GM19239 (cell line): ENCODE measurements at regions not wholly inside any gene's neighbourhood (a gene's known extent, or its start where the extent isn't known, plus 50 kb on each side); places are given as distances from the start of the nearest gene placed in this dataset.

Experiments
- DNase-seq: peaks from one replicate; pipeline ENCODE4 v3.0.0; 2011; ENCODE audit warnings: low spot score; ENCODE audit not compliant: insufficient read length
- FAIRE-seq: peaks from 2 replicates; lab custom pipeline; 2011; peaks lifted over from hg19 to GRCh38; lab: Jason Lieb, UNC

DNA sequence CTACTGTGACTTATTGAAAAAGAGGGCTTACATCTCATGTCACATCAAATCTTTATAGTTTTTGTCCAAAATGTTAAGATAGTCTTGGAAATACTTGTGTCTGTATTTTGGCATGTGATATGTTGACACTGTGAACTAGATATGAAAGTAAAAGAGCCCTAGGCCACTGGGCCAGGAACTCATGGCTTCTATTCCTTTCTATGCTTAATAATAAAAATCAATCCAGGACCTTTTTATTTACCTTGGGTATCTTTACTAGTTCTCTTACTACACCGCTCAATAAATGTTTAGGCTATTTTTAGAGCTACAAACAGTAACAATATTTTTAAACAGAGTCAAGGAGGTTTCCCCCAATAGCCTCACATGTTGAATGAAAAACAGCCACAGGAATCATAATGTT lies 348.6 kb upstream of the SLC24A2 start:
- FAIRE-seq, result no peak
- DNase-seq, result no peak

DNA sequence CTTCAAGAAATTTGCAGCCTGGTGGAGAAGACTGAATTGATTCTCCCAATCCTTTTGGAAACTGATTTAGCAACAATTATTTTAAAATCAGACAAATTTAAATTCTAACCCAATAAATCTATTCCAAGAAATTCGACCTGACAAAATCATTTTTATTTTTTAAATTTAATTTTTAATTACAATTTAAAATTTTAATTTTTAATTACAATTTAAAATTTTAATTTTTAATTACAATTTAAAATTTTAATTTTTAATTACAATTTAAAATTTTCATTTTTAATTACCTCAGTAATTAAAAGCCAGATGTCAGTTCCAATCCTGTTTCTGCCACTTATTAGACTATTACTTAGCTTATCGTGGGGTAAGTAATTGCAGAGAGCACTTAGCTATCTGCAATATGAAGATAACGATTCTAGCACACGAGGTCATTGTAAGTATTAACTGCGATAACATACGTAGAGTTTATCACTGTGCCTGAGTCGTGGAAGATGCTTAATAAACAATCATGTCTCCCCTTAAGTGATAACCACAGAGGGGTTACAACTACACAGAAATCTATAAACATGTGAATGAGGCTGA lies 346.4 kb upstream of the SLC24A2 start:
- FAIRE-seq (no peak), DNase-seq (no peak)

DNA sequence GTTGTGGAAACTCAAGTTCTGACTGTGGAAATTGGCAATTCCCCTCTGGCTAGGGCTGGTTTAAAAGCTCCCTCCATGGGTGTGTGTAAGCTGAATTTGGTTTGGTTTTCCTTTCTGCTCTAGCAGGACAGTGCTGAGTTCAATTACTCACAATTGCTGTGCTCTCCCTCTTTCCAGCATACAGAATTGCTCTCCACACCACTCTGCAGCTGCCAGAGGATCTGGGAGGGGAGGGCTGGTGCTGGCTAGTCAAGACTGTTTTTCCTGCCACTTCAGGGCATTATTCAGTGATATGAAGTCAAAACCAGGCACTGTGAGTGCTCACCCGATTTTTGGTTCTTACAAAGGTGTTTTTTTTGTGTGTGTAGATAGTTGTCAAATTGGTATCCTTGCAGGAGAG lies 336.9 kb upstream of the SLC24A2 start:
- DNase-seq, result no peak
- no peak for FAIRE-seq

DNA sequence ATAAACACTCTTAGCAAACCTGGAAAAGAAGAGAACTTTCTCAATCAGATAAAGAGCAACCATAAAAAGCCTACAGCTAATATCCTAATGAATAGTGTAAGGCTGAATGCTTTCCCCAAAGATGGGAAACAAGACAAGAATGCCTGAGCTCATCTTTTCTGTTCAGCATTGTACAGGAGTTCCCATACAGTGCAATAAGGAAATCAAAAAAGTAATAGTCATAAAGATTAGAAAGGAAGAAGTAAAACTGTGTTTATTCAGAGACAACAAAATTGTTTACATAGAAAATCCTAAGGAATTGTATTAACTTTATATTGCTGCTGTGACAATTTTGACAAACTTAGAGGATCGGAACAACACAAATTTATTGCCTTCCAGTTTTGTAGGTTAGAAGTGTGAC lies 330.7 kb upstream of the SLC24A2 start:
- DNase-seq (no peak), FAIRE-seq (peak; percentile 49)

DNA sequence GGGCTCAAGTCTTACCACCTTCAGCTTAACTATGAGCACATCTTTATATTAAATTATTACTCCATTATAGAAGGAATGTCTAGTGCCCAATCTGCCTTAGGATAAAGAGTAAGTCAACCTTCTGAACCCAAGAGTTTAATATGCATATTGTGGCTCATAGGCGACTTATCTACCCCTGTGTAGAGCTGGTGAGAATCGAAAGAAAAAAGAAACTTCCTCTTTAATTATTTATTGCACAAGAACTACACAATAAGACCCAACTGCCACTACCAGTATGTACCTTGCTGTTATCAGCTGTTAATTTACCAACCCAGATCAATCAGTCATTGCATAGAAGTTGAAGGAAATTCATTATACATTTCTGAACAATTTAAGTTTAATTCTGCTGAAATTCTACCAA lies 329.1 kb upstream of the SLC24A2 start:
- FAIRE-seq (no peak), DNase-seq (no peak)

DNA sequence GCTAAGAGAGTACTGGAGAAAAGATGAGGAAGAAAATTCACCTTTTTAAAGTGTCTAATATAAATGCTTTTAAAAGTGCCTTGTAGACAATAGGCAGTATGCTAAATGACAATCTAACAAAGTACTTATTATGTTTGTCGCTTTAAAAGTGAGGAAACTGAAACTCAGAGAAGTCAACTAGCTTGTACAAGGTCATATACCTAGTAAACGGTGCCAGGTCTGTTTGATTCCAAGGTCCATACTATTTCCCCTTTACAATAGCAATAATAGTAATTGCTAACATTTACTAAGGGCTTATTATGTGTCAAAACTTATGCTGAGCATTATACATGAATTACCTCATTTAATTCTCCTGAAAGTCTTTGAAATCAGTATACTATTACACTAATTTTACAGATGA lies 328.6 kb upstream of the SLC24A2 start:
- FAIRE-seq, result no peak
- DNase-seq, result no peak

DNA sequence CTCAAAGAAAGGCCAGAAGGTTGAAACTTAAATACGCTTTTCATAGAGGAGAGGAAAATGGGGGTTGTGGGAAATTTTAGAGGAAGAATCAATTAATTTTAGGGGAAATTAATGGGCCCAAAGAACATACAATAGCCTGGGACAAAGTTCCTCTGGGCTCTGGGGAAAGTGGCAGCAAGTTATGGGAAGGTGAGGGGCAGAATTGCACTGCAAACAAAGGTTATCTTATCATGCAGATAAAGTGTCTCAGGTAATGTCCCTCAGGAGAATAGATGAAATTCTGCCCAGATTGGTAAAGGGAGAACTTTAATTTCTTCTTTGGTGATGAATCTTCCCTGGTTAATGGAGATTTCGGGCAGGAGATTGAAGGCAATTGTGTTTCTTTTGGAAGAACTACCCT lies 326.1 kb upstream of the SLC24A2 start:
- FAIRE-seq (no peak), DNase-seq (no peak)

DNA sequence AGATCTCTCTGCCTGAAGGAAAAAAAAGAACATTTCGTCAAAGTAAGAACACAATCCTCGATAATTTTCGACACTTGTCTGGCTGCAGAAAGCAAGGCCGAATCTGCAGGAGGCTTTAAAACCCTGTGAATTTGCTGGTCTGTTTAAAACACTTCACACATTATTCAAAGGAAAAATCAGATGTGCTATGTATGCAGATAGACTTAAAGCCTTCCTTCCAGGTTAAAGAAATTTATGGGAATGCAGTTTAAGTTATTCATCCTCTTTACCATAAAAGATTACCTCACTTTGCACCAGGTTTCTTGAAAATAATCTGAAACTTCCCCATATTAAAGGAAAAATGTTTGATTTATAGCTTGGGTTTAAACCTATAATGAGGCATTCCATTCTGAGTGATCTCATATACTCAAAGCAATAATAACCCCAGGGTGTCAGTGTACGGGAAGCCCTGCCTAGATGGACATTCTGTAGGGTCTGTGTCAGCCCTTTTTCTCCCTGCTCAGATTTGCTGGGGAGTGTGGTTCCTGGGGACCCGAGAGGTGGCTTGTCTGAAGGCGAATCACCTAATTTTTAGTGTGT lies 323.5 kb upstream of the SLC24A2 start:
- FAIRE-seq (no peak), DNase-seq (no peak)

DNA sequence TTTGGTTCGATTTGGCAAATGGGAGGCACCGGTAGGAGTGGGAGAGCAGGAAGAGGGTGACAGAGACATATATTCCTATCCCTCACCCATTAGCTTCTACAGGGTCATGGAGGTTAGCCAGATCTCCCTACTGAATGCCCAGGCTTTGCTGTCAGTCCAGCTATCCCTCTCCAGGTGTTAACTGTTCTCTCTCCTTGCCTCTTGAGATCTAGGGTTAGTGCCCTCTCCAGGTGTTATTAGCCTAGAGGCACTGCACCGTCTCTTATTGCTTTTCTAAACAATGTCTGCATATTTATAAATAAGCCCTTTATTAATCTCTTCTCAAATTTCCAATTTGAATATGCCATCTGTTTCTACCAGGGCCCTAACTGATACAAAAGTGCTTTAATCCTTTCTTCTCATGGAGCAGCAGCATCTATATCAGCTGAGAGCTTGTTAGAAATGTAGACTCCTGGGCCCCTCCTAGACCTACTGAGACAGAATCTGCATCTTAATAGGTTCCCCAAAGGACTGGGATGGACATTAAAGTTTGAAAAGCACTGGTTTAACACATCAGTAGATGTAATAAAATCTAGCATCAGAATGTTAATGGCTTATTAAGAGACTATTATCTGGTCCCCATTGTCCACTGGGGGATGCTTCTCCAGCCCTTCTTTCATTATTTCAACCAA lies 322.5 kb upstream of the SLC24A2 start:
- no peak for DNase-seq
- FAIRE-seq, result no peak

DNA sequence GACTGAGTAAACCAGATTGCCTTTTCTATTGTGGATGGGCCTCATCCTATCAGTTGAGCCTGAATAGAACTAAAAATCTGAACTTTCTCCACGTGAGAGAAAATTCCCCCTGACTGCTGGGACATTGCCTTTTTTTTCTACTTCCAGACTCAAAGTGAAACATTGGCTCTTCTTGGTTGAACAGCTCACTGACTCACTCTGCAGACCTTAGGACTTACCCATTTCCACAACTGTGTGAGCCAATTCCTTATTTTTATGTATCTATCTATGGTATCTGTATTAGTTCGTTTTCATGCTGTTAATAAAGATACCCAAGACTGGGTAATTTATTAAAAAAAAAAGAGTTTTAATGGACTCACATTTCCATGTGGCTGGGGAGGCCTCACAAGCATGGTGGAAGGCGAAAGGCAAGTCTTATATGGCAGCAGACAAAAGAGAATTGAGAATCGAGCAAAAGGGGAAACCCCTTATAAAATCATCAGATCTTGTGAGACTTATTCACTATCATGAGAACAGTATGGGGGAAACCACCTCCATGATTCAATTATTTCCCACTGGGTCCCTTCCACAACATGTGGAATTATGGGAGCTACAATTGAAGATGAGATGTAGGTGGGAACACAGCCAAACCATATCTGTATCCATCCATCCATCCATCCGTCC lies 306.7 kb upstream of the SLC24A2 start:
- DNase-seq (no peak), FAIRE-seq (no peak)

DNA sequence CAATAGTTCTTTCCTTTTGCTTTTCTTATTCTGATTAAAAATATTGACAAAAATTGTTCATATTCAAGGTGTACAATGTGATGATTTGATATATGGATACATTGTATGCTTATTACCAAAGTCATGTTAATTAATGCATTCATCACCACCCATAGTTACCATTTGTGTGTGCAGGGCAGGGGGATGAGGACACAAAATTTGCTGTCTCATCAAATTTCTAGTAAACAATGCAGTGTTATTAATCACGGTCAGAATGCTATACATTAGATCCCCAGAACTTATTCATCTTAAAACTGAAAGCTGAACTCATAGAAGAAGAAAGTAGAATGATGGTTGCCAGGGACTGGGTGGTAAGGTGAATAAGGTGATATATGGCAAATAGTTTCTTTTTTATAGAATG lies 303.7 kb upstream of the SLC24A2 start:
- FAIRE-seq, result no peak
- no peak for DNase-seq

DNA sequence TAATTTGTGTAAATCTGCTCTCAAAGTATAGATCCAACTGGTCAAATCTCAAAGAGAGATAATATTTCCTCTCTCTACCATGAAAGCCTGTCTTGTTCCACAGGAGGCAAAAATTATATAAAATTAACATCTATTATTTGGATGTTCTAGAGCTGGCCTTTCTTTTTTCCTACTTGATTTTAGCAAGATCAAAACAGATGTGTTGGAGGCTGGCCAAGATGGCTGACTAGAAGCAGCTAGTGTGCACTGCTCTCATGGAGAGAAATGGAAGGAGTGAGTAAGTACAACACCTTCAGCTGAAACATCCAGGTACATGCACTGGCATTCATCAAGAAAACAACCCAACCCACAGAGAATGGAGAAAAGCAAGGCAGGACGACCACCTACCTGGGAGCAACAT lies 298.6 kb upstream of the SLC24A2 start:
- FAIRE-seq (no peak), DNase-seq (no peak)

DNA sequence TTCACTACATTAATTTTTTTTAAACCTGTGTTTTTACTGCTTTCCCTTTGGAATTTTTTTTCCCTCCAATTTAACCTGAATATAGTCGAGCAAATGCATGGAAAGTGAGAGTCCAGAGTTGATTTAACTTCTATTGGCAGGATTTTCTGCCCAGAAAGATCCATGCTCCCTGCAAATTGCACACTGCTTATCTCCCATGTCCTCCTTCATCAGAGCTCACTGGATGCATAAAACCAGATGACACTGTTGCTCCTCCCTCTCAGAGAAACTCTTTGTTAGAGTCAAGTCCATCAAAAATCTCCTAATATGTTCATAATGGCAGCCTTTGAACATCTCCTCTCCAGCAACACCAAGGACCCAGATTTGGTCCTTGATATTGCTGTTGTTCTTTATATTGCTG lies 297.0 kb upstream of the SLC24A2 start:
- no peak for FAIRE-seq
- no peak for DNase-seq

DNA sequence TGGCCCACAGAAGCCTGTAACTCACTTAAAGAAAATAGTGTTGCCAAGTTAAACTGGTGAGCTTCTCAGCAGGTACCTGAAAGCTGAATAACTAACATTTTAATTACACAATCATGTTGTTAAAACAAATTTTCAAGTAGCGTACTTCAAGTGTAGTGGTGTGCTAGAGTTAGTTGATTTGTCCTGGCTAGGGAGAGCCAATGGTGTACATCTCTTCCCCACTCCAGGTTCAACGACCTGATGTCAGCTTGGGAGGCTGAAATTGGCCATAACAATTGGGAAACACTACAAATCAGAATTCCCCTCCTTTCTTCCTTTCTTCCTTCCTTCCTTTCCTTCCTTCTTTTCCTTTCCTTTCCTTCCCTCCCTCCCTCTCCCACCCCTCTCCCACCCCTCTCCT lies 295.3 kb upstream of the SLC24A2 start:
- no peak for DNase-seq
- FAIRE-seq, result no peak

DNA sequence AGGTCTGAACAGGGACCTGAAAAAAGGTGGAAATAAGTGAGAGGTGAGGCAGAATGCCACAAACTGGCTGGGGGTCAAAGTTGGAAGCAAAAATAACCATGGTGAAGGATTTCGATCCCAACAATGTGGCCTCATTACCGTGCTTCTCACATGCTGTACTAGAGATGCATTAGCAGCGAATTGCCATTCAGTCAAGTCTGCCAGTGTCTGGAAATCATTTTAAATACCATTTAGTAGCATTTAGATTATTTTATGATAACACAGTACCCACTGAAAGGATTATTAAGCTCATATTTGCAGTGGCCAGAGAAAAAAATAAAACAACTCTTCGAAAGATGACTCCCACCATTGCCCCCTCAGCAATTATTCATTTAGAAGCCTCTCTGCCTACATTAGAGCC lies 294.6 kb upstream of the SLC24A2 start:
- FAIRE-seq (no peak), DNase-seq (no peak)

DNA sequence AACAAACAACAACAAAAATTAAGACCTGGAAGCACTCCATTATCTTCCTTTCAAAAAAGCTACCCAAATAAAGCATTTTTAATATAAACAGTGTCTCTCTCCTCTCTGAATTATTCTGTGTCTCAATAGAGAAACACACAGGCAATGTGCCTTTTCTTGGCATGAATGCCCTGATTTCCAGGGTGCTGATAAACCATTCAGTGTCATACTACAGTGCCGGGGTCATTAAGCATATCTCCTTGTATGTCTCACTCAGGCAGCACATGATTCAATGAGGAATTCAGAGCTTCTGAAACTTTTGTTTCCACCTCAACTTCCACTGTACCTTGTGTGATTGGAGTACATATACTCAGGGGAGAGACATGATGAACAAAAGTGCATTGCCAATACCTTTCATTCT lies 294.0 kb upstream of the SLC24A2 start:
- FAIRE-seq (no peak), DNase-seq (no peak)

DNA sequence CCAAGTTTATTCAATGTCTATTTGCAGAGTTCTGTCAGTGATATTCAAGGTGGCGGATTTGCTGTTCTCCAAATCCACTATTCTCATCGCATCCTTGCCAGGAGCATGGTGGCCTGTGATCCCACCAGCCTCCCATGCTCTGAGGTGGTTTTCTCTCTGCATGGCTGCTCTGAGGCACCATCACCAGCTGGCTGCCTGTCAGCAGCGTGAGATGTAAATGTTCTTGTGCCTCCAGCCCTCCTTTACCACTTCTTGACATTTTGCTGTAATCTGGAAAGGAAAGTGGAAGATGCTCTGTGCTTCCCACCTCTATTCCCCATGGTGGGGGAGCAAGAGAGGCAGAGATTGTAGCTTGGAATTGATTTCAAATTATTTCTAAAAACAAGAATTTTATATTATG lies 293.6 kb upstream of the SLC24A2 start:
- no peak for FAIRE-seq

DNA sequence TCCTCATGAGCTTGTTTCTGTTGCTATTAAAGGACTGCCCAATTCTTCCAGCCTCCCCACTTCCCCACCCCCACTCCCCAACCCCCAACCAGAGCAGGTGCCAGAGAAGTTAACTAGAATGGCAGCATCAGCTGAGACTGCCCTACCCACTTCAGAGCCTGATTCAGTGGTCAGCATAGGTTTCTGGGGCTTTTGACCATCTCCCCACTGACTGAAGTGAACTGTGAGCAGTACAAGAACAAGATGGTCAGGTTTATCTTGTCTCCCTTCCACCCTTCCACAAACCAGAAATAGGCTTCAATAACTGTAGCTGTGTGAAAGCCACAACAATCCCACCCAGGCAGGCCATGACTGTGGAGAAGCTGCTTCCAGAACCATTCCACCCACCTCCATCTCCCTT lies 289.4 kb upstream of the SLC24A2 start:
- FAIRE-seq (no peak), DNase-seq (no peak)

More for the DNA sequence above, 293.6 kb upstream of the SLC24A2 start:
- no peak for DNase-seq

DNA sequence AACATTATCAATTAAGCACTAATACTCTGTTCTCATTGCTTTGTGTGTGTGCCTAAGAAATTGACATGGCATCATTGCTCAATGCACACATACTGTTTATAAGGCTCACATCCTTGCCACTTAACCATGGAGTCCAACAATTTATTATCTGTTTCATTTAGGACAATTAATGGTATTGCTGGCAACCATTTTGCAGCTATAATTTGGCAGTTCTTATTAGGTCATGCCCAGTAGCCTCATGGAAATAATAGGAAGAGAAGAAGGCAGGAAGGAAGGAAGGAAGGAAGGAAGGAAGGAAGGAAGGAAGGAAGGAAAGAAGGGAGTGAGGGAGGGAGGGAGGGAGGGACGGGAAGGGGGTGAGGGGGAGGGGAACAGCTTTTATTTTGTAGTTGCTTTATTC lies 285.5 kb upstream of the SLC24A2 start:
- DNase-seq, result no peak
- no peak for FAIRE-seq

DNA sequence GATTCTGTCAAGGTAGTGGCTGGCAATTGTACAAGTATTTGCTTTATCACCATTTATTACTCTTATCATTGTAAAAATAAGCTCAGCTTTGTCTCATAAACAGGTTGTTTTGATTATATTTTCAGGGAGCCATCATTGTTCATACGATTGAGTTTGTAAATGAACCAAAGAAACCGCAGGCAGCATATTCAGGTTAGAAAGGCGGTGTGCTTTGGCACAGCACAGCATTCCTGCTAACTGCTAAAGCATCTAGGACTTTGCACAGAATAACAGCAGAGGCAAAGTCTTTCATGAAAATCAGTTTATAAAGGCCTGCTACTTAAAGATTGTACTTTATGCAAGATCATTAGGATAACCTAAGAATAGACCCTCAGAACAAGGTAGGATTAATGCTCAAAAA lies 281.5 kb upstream of the SLC24A2 start:
- no peak for FAIRE-seq
- DNase-seq, result no peak

DNA sequence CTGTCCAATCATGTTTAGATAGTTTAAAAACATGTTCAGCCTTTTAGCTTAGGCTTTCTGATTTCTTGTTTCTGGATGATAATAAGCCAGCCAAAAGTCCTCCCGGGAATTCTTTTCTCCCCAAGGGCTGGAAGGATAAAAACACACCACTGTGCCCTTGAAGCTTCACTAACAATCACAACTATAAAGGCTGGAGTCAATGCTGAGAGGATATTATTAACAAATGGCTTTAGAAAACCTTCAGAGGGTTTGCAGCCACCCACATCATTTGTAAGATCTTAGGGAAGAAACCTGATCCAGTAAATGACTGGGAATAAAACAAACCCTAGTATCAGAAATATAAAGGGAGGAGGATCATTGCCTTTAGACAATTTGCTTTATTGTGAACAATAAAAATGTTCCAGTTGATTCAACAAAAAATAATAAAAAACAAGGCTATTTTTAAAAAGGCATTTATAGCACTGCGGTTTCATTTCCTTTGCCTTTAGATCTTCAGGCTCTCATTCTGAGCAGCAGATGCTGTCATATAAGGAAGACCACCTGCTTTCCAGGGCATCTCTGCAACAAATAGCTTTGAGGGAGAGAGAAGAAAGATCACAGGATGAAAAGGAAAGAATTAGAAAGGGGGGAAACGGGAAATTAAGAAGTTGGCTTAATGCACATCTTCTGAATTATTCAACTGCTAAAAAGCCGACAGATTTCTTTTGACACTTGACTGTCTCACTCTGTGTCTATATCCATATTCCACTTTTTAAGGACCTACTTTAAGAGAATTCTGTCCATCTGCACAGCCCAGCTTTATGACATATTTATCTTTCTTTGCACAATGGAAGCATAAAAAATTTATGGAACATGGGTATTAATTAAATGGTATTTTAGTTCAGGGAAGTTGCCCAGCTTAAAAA lies 277.2 kb upstream of the SLC24A2 start:
- DNase-seq (no peak), FAIRE-seq (no peak)
